HepG2 (cell line): ENCODE measurements at regions not wholly inside any gene's neighbourhood (a gene's known extent, or its start where the extent isn't known, plus 50 kb on each side); places are given as distances from the start of the nearest gene placed in this dataset.

Experiments used
- ATAC-seq: fragments of 200-7000 bp; cut with Tn5 transposase; 3 replicates; pipeline ENCODE4 v1.9.1; 2020; ENCODE audit warnings: mild to moderate bottlenecking, moderate library complexity
- BruUV-seq: library from RNA; stranded (reverse); fragments of 400-500 nt; replicated peaks from 2 replicates; lab custom pipeline; 2021; lab: Mats Ljungman, UMichigan
- CTCF ChIA-PET: fragments of 300-600 bp; formaldehyde crosslinking; extraction: SDS; loops from one replicate; lab custom pipeline; 2021; ENCODE audit warnings: low total read pairs, inconsistent platforms, low intra/inter-chr PET ratio; lab: Yijun Ruan, JAX
- POLR2A ChIA-PET: fragments of 350-600 bp; sonication (Branson Sonifier 250); formaldehyde crosslinking; loops from one replicate; lab custom pipeline; 2020; ENCODE audit warnings: antibody characterized with exemption, inconsistent platforms; lab: Yijun Ruan, JAX
- DNase-seq: peaks from one replicate; pipeline ENCODE4 v3.0.0-alpha.2; 2015; ENCODE audit warnings: low spot score
- FAIRE-seq: peaks from 3 replicates; lab custom pipeline; 2011; peaks lifted over from hg19 to GRCh38; lab: Jason Lieb, UNC
- H2AFZ ChIP-seq: one replicate; pipeline ENCODE4 v1.6.1; 2011; ENCODE audit warnings: low read length, inconsistent platforms
- H3K27ac ChIP-seq: fragments of 300-600 bp; 3 replicates; pipeline ENCODE4 v1.8.0; 2011; ENCODE audit warnings: mixed run types, mild to moderate bottlenecking, mixed read lengths, low read length, inconsistent platforms; ENCODE audit not compliant: insufficient read depth; ENCODE audit errors: extremely low read length
- H3K27me3 ChIP-seq, 2 experiments: fragments of 200-600 bp in 1 of 2; 2 replicates in 1 of 2; 3 replicates in 1 of 2; pipeline versions ENCODE4 v1.6.0 to v1.8.0; 2011; ENCODE audit warnings: low read length in 2 of 2, mild to moderate bottlenecking in 2 of 2, moderate library complexity in 2 of 2, inconsistent platforms in 1 of 2; ENCODE audit not compliant: insufficient read depth in 2 of 2, control insufficient read depth in 1 of 2
- H3K36me3 ChIP-seq, 2 experiments: fragments of 200-600 bp in 1 of 2; replicated peaks in 1 of 2; 2 replicates in 1 of 2; 3 replicates in 1 of 2; pipeline versions ENCODE4 v1.5.1 to v1.8.0; 2011; ENCODE audit warnings: low read length in 2 of 2, inconsistent platforms in 1 of 2; ENCODE audit not compliant: insufficient read depth in 2 of 2, control insufficient read depth in 1 of 2
- H3K4me1 ChIP-seq: 2 replicates; pipeline ENCODE4 v1.5.1; 2012; ENCODE audit warnings: low read length, inconsistent platforms; ENCODE audit not compliant: insufficient read depth
- H3K4me2 ChIP-seq: 2 replicates; pipeline ENCODE4 v1.6.0; 2011; ENCODE audit warnings: low read depth, low read length, inconsistent platforms
- H3K4me3 ChIP-seq, 3 experiments: fragments of 200-600 bp in 1 of 3; sonication (generic), shearing (Covaris generic) in 1 of 3; replicated peaks in 1 of 3; 2 replicates each; pipeline ENCODE4 v1.5.1; 2011 to 2016; ENCODE audit warnings: low read length in 3 of 3, inconsistent platforms in 2 of 3, low read depth in 2 of 3, mild to moderate bottlenecking in 2 of 3, control low read depth in 1 of 3, mixed read lengths in 1 of 3; ENCODE audit not compliant: insufficient read depth in 1 of 3
- H3K79me2 ChIP-seq: one replicate; pipeline ENCODE4 v1.6.1; 2011; ENCODE audit warnings: low read length, inconsistent platforms; ENCODE audit not compliant: insufficient read depth
- H3K9ac ChIP-seq: 2 replicates; pipeline ENCODE4 v1.6.0; 2011; ENCODE audit warnings: mild to moderate bottlenecking, low read depth, low read length, inconsistent platforms; ENCODE audit not compliant: insufficient read depth
- H3K9me3 ChIP-seq: 2 replicates; pipeline ENCODE4 v1.5.1; 2012; ENCODE audit warnings: mild to moderate bottlenecking, low read length
- H4K20me1 ChIP-seq: 2 replicates; pipeline ENCODE4 v1.6.0; 2011; ENCODE audit warnings: inconsistent platforms, mild to moderate bottlenecking, low read length, moderate library complexity; ENCODE audit not compliant: insufficient read depth
- DDIT3 ChIP-seq: sonication (generic); formaldehyde crosslinking; IDR thresholded peaks from 2 replicates; pipeline ENCODE4 v1.4.0; 2020; ENCODE audit warnings: mild to moderate bottlenecking, missing genetic modification reagents
- ZNF460 ChIP-seq: sonication (generic); formaldehyde crosslinking; IDR thresholded peaks from 2 replicates; pipeline ENCODE4 v1.5.1; 2020; ENCODE audit warnings: missing genetic modification reagents, mild to moderate bottlenecking, borderline replicate concordance
- ZNF543 ChIP-seq: sonication (generic); formaldehyde crosslinking; IDR thresholded peaks from 2 replicates; pipeline ENCODE4 v1.4.0; 2020; ENCODE audit warnings: mild to moderate bottlenecking, missing genetic modification reagents
- ZNF562 ChIP-seq: sonication (generic); formaldehyde crosslinking; IDR thresholded peaks from 2 replicates; pipeline ENCODE4 v1.8.0; 2022; ENCODE audit warnings: missing genetic modification reagents, borderline replicate concordance
- ZNF574 ChIP-seq: sonication (generic); formaldehyde crosslinking; IDR thresholded peaks from 2 replicates; pipeline ENCODE4 v1.4.0; 2020; ENCODE audit warnings: missing genetic modification reagents
- ZNF710 ChIP-seq: sonication (generic); formaldehyde crosslinking; IDR thresholded peaks from 2 replicates; pipeline ENCODE4 v1.5.0; 2020; ENCODE audit warnings: mild to moderate bottlenecking, missing genetic modification reagents, borderline replicate concordance
- WGBS: methylation state at CpG from one replicate; pipeline ENCODE4 v1.1.6; 2017; ENCODE audit warnings: low lambda C conversion rate; 5-methylcytosine and 5-hydroxymethylcytosine counted together
- in situ Hi-C: cut with HindIII; loops from 2 replicates; pipeline ENCODE4 v1.10.0; 2017; ENCODE audit warnings: low pct_unique_long_range_greater_than_20kb; ENCODE audit not compliant: extremely low pct_ligation_motif_present
- intact Hi-C: fragments of 100-400 bp; cut with micrococcal nuclease; formaldehyde crosslinking; loops from one replicate; pipeline ENCODE4 v1.10.0; 2022; ENCODE audit not compliant: unreplicated experiment

- Histone ChIP-seq H3K4me2 (no peak overlapping the region), H3K4me3 (no peak overlapping the region), H4K20me1 (no peaks in the 10 kb centered on the region; the same call in 1 of the 2 replicates), H3K9me3 (no peaks in the 10 kb centered on the region), H3K27ac (no peak overlapping the region), H3K4me1 (peaks cover 5% of the 10 kb centered on the region; the same call in 1 of the 2 replicates), H3K9ac (no peak overlapping the region), H2AFZ (no peak overlapping the region), H3K36me3 (no peaks in the 10 kb centered on the region), H3K79me2 (no peaks in the 10 kb centered on the region), H3K27me3 (no peaks in the 10 kb centered on the region)
- no peak for ATAC-seq
- TF ChIP-seq ZNF543 (CRISPR knock-in tag), result no peak
- TF ChIP-seq ZNF460 (CRISPR knock-in tag), result no peak
- no peak for TF ChIP-seq ZNF562 (CRISPR knock-in tag)
- no peak for TF ChIP-seq DDIT3 (CRISPR knock-in tag)
- no peak for TF ChIP-seq ZNF574 (CRISPR knock-in tag)
- no peak for TF ChIP-seq ZNF710 (CRISPR knock-in tag)
- BruUV-seq, result no TSS peak
- FAIRE-seq, result no peak
- in situ Hi-C loops, result loop anchor here (25.0 kb wide), 1 partner anchor 464 kb away; no protein-coding TSS in a partner anchor
- intact Hi-C loops, result no loop called here
- POLR2A ChIA-PET, result no interaction called here
- WGBS, result 11% methylated on average over 1 of the region's 1 CpG
- DNase-seq, result peak; percentile 32
- CTCF ChIA-PET, result no interaction called here
Observed at GRCh38 chr7:86947929-86948328, 111.5 kb downstream of the ELAPOR2 start.
